ENCODE measurements at regions not wholly inside any gene's neighbourhood (a gene's known extent, or its start where the extent isn't known, plus 50 kb on each side); places are given as distances from the start of the nearest gene placed in this dataset.

DNA sequence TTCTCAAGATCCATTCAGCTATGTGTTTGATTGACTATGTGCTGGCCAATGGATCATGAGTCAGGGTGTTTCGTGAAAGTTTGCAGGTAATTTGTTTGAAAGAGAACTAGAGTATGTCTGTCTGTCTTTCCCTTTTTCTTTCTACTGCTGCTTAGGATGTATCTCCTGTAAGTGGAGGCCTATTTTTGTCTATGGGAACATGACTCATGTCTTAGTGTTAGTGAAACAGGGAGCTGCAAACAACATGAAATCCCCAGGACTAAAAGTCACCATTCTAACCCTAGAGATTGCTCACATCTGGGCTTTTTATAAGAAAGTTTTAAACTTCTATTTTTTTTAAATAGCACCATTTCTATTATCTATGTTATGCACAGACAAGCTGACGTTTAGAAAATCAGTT is 333.0 kb downstream of the CCER1 start:
- TF ChIP-seq, protein P1, sequence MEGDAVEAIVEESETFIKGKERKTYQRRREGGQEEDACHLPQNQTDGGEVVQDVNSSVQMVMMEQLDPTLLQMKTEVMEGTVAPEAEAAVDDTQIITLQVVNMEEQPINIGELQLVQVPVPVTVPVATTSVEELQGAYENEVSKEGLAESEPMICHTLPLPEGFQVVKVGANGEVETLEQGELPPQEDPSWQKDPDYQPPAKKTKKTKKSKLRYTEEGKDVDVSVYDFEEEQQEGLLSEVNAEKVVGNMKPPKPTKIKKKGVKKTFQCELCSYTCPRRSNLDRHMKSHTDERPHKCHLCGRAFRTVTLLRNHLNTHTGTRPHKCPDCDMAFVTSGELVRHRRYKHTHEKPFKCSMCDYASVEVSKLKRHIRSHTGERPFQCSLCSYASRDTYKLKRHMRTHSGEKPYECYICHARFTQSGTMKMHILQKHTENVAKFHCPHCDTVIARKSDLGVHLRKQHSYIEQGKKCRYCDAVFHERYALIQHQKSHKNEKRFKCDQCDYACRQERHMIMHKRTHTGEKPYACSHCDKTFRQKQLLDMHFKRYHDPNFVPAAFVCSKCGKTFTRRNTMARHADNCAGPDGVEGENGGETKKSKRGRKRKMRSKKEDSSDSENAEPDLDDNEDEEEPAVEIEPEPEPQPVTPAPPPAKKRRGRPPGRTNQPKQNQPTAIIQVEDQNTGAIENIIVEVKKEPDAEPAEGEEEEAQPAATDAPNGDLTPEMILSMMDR (conservative IDR thresholded peaks at IDR 0.05 in 1 of 2, IDR thresholded peaks at IDR 0.05 in 1 of 2; ENCODE audit: low read depth in 1 of 2, low read length in 2 of 2): no peak
- TF ChIP-seq EZH2 (IDR thresholded peaks at IDR 0.05; ENCODE audit: low read length, missing control alignments): no peak
